DOHH2 (cell line): ENCODE measurements at regions not wholly inside any gene's neighbourhood (a gene's known extent, or its start where the extent isn't known, plus 50 kb on each side); places are given as distances from the start of the nearest gene placed in this dataset.

Experiments used
- H3F3A ChIP-seq: fragments of 200-600 bp; sonication (generic), shearing (Covaris generic); 2 replicates; pipeline ENCODE4 v1.6.0; 2016; ENCODE audit warnings: antibody characterized with exemption, mild to moderate bottlenecking; ENCODE audit not compliant: control insufficient read depth, insufficient read depth
- H3K27ac ChIP-seq: fragments of 200-600 bp; sonication (generic); 2 replicates; pipeline ENCODE4 v1.5.1; 2014; ENCODE audit warnings: low read depth, mild to moderate bottlenecking, low read length, moderate library complexity
- H3K27me3 ChIP-seq: fragments of 200-600 bp; sonication (generic); 2 replicates; pipeline ENCODE4 v1.6.1; 2014; ENCODE audit warnings: mild to moderate bottlenecking, low read length, mixed read lengths; ENCODE audit not compliant: control insufficient read depth
- H3K36me3 ChIP-seq: fragments of 200-600 bp; sonication (generic); 2 replicates; pipeline ENCODE4 v1.6.1; 2014; ENCODE audit warnings: mild to moderate bottlenecking, low read length, moderate library complexity, mixed read lengths; ENCODE audit not compliant: control insufficient read depth
- H3K4me1 ChIP-seq: fragments of 200-600 bp; sonication (generic); 2 replicates; pipeline ENCODE4 v1.6.1; 2014; ENCODE audit warnings: mild to moderate bottlenecking, low read length, mixed read lengths; ENCODE audit not compliant: control insufficient read depth
- H3K4me2 ChIP-seq: fragments of 200-600 bp; sonication (generic); 2 replicates; pipeline ENCODE4 v1.6.0; 2014; ENCODE audit warnings: mild to moderate bottlenecking, low read length, moderate library complexity
- H3K4me3 ChIP-seq: fragments of 200-600 bp; sonication (generic); 2 replicates; pipeline ENCODE4 v1.5.1; 2014; ENCODE audit warnings: mild to moderate bottlenecking, low read length, mixed read lengths
- H3K79me2 ChIP-seq: fragments of 200-600 bp; sonication (generic); 2 replicates; pipeline ENCODE4 v1.6.1; 2014; ENCODE audit warnings: mild to moderate bottlenecking, low read length, mixed read lengths; ENCODE audit not compliant: control insufficient read depth
- H3K9me2 ChIP-seq: fragments of 200-600 bp; sonication (generic); replicated peaks from 2 replicates; pipeline ENCODE4 v1.6.1; 2014; ENCODE audit warnings: mild to moderate bottlenecking, low read length, mixed read lengths; ENCODE audit not compliant: control insufficient read depth
- H3K9me3 ChIP-seq: fragments of 200-600 bp; sonication (generic); 2 replicates; pipeline ENCODE4 v1.6.1; 2014; ENCODE audit warnings: antibody characterized with exemption, low read length, mixed read lengths; ENCODE audit not compliant: control insufficient read depth, insufficient read depth
- H4K20me1 ChIP-seq: fragments of 200-600 bp; sonication (generic); 2 replicates; pipeline ENCODE4 v1.6.0; 2014; ENCODE audit warnings: low read depth, mild to moderate bottlenecking, antibody characterized with exemption, low read length, moderate library complexity; ENCODE audit not compliant: control insufficient read depth, insufficient read depth
- CTCF ChIP-seq: fragments of 200-600 bp; sonication (generic); IDR thresholded peaks from one replicate; pipeline ENCODE4 v1.5.1; 2014; ENCODE audit warnings: antibody characterized with exemption, mild to moderate bottlenecking, low read depth, low read length; ENCODE audit not compliant: poor library complexity, severe bottlenecking
- EZH2phosphoT487 ChIP-seq: fragments of 200-600 bp; sonication (generic); IDR thresholded peaks from 2 replicates; pipeline ENCODE4 v1.6.1; 2017; ENCODE audit warnings: borderline replicate concordance, mild to moderate bottlenecking, antibody characterized with exemption, low read length, moderate library complexity, mixed read lengths

- H3K4me3 ChIP-seq, result no peak overlapping the region
- no peak overlapping the region for H3K27ac ChIP-seq
- H3F3A ChIP-seq, result no peaks in the 10 kb centered on the region
- H3K9me3 ChIP-seq, result no peaks in the 10 kb centered on the region
- H3K36me3 ChIP-seq, result no peaks in the 10 kb centered on the region
- H3K79me2 ChIP-seq, result no peaks in the 10 kb centered on the region
- no peaks in the 10 kb centered on the region for H3K9me2 ChIP-seq
- TF ChIP-seq EZH2phosphoT487 (no peak), CTCF (no peak)
- H3K4me2 ChIP-seq, result no peak overlapping the region
- no peaks in the 10 kb centered on the region for H4K20me1 ChIP-seq
- H3K4me1 ChIP-seq, result no peaks in the 10 kb centered on the region
- no peaks in the 10 kb centered on the region for H3K27me3 ChIP-seq
Observed at GRCh38 chr9:79210541-79211243, 361.1 kb upstream of the TLE4 start.

GRCh38 chr9:79213417-79214125, 358.2 kb upstream of the TLE4 start:
- Histone ChIP-seq H3K4me1 (no peaks in the 10 kb centered on the region), H3K4me3 (no peak overlapping the region), H3K9me2 (no peaks in the 10 kb centered on the region), H3K27ac (no peak overlapping the region), H3F3A (no peaks in the 10 kb centered on the region), H3K36me3 (no peaks in the 10 kb centered on the region), H4K20me1 (no peaks in the 10 kb centered on the region), H3K27me3 (no peaks in the 10 kb centered on the region), H3K4me2 (no peak overlapping the region), H3K79me2 (no peaks in the 10 kb centered on the region), H3K9me3 (no peaks in the 10 kb centered on the region)
- TF ChIP-seq EZH2phosphoT487, result no peak
- TF ChIP-seq CTCF, result no peak

GRCh38 chr9:79215821-79216220, 355.9 kb upstream of the TLE4 start:
- Histone ChIP-seq H3K79me2 (no peaks in the 10 kb centered on the region), H3K4me1 (no peaks in the 10 kb centered on the region), H3K9me3 (no peaks in the 10 kb centered on the region), H3K27ac (no peak overlapping the region), H4K20me1 (no peaks in the 10 kb centered on the region), H3K4me3 (no peak overlapping the region), H3K4me2 (no peak overlapping the region), H3F3A (no peaks in the 10 kb centered on the region), H3K9me2 (no peaks in the 10 kb centered on the region), H3K27me3 (no peaks in the 10 kb centered on the region), H3K36me3 (no peaks in the 10 kb centered on the region)
- TF ChIP-seq EZH2phosphoT487 (no peak), CTCF (no peak)
